NCI-H748 treated with DMSO at 0.1 percent for 48 hours (cell line): ENCODE measurements at regions not wholly inside any gene's neighbourhood (a gene's known extent, or its start where the extent isn't known, plus 50 kb on each side); places are given as distances from the start of the nearest gene placed in this dataset.
"Not testable (repeated sequence)": the region's sequence is repeated elsewhere in the genome, so short reads cannot be mapped to it uniquely, and the experiment has no call there.

ENCODE experiments used
- DNase-seq: peaks from one replicate; lab custom pipeline; 2025; lab: John Stamatoyannopoulos, UW

GRCh38 chr2:122542236-122542635, 786.8 kb downstream of the TSN start:
- no peak for DNase-seq

GRCh38 chr2:122542646-122543045, 787.2 kb downstream of the TSN start:
- DNase-seq = no peak

DNA sequence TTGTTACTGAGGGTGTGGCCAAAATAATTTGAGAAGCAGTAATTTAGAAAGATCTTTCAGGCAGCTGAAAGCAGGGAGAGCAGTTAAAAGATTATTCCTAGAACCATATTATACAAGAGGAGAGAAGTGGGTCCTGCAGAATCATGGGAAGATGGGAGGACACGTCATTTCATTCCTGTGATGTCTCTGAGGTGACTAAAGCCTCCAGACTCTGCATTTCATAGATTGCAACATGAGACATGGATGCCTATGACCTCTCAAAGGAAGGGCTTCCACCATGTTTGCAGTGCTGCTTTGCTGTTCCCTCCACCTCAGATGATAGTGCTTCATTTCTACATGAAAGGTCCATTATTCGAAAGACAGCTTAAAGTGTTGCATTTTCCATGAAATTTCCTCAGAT, 788.4 kb downstream of the TSN start:
- no peak for DNase-seq

DNA sequence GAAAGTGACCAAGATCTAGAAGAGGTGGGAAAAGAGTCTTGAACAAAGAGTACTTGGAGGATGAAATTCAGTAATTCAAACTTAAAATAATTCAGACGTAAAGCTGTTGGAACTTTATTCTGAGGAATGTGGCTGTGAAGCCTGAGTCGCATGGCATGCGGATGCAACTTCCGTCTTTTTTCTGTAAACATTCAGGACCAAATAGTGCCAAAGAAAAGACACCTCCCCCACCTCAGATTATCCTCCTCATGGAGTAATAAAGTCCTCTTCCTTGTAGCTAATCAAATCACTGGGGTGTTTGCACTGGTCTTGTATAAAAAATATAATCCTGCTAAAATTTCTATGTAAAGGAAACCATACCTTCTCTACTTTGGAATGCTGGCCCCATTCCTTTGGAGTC, 790.4 kb downstream of the TSN start:
- no peak for DNase-seq

DNA sequence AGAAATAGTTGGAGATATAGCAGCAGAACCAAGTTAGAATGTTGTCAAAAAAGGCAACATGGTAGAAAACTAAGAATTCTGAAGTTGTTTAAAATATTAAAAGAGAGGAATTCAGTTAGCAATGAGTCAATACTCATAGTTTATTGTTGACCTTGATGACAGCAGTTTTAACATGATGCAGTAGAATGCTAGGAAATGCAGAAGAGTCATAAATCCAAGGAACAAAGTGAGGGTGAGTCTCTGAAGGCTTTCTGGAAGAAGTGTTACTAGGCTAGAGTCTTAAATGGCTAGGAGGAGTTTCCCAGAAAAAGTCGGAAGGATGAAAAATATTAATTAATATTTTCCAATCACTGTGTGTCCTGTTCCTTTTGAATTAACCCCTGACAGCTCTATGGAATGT, 807.3 kb downstream of the TSN start:
- no peak for DNase-seq

DNA sequence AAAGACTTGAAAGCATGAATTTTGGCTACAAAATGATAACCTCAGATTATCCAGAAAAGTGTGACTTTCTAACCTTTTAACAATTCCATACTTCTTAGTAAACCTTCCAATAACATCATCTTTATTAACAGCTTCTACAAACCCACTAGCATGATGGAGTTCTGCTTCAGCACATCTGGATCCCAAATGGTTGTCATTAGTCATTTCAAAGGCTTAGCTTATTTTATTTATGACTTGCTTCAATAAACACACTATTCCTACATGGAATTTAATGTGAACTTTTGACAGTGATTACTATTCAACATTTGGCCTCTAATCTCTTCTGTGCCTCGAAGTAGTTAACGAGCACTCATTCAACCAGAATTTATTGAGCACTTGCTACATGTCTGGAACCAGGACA, 808.3 kb downstream of the TSN start:
- DNase-seq = no peak

GRCh38 chr2:122564843-122565242, 809.4 kb downstream of the TSN start:
- DNase-seq = no peak

- DNase-seq = no peak
These were observed 809.9 kb downstream of the TSN start for GRCh38 chr2:122565364-122565763.

GRCh38 chr2:122570641-122571040, 815.2 kb downstream of the TSN start:
- DNase-seq = no peak

GRCh38 chr2:122571471-122571870, 816.0 kb downstream of the TSN start:
- DNase-seq = not testable (repeated sequence)

DNA sequence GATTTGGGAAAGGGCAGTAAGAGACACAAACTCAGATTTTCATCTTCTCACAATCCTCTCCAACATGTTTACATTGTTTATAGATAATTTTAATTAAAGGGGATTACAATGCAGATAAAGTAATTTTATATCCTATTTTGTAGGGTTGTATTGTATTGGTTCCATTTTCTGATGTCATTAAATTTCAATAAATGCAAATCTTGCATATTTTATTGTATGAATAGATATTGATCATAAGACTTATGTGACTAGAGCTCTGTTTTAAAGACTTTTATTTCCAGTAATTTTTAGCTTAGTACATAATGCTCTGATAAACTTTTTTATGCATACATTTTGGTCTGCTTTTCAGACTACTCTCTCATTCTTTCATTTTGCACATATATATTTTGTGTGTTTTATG, 819.6 kb downstream of the TSN start:
- DNase-seq = no peak

DNA sequence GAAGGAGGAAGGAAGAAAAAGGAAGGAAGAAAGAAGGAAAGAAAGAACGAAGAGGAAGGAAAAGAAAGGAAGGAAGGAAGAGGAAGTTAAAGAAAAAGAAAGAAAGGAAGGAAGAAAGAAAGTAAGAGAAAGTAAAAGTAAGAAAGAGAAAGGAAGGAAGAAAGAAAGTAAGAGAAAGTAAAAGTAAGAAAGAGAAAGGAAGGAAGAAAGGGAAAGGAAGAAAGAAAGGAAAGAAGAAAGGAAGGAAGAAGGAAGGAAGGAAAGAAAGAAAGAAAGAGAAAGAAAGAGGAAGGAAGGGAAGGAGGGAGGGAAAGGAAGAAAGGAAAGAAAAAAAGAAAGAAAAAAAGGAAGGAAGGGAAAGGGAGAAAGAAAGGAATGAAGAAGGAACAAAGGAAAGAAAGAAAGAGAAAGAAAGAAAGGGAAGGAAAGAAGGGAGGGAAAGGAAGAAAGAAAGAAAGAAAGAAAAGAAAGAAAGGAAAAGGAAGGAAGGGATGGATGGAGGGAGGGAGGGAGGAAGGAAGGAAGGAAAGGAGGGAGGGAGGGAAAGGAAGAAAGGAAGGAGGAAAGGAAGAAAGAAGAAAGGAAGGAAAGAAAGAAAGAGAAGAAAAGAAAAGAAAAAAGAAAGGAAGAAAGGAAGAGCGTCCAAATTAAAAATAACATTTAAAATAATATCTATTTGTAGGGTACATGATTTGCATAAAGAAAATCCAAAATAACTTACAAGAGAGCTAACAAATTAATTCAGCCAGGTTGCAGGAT, 827.9 kb downstream of the TSN start:
- DNase-seq = no peak

GRCh38 chr2:122590524-122590923, 835.1 kb downstream of the TSN start:
- no peak for DNase-seq

- DNase-seq = no peak
These were observed 839.6 kb downstream of the TSN start for GRCh38 chr2:122595065-122595464.

GRCh38 chr2:122596598-122596997, 841.1 kb downstream of the TSN start:
- no peak for DNase-seq

DNA sequence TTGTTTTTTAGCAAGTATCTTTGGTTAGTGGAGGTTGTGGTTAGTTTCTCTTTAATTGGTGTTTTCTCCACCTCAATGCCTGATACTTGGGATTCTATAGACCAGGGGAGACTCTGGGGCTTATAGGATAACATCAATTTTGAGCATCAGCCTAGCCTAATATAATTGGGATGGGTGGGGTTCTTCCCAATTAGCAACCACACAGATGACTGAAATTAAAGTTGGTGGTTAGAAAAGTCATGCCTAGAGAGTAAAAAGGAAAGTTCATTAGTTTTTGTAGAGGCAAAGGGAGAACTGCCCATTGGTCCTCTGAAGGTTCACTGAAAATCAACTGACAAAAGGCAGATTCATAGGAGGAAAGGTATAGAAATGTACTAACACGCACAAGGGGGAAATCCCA, 843.3 kb downstream of the TSN start:
- DNase-seq = no peak

GRCh38 chr2:122610948-122611609, 855.6 kb downstream of the TSN start:
- DNase-seq = no peak

GRCh38 chr2:122622934-122623333, 867.5 kb downstream of the TSN start:
- DNase-seq = no peak

- no peak for DNase-seq
These were observed 871.9 kb downstream of the TSN start for GRCh38 chr2:122627388-122627787.

DNA sequence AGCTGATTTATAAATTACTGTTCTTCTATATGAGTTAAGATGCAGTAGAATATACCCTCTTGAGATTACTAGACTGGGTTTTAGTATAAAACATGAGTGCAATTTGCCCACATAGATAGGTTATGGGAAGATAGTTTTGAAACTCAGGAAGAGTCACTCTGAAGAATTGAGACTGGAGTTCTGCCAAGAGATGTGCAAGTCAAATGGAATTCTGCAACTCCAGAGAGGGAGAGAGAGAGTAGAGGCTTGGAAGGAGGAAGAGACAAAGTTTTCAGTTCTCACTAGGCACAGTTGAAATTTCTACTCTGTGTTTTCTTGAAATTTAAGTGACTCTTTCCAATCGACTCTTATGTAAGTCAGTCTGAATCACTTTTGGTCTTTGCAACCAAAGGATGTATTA, 878.8 kb downstream of the TSN start:
- no peak for DNase-seq

DNA sequence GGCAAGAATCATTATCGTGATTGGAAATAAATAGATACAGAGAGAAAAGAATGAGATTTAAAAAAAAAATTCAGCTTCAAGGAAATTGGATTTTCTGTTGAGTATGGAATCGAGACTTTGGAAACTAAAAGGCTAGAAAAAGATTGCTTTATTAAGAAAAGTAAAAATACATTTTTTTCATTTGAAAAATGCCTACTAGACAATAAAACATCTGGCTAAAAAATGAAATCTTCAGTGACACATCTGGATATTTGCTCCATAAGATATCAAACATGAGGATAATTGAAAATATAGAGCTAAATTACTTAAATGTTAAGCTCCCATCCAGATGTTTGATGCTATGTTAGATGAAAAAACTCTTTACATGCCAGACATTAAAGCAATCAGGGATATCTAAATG, 879.5 kb downstream of the TSN start:
- DNase-seq = no peak

- DNase-seq = no peak
These were observed 880.2 kb downstream of the TSN start for GRCh38 chr2:122635686-122636085.

- DNase-seq = no peak
These were observed 880.6 kb downstream of the TSN start for GRCh38 chr2:122636097-122636496.

GRCh38 chr2:122639176-122639575, 883.7 kb downstream of the TSN start:
- no peak for DNase-seq
